ENCODE measurements at regions not wholly inside any gene's neighbourhood (a gene's known extent, or its start where the extent isn't known, plus 50 kb on each side); places are given as distances from the start of the nearest gene placed in this dataset.

- TF ChIP-seq EZH2phosphoT487 (IDR thresholded peaks at IDR 0.05; ENCODE audit: borderline replicate concordance) = no peak
- no peak for TF ChIP-seq CTCF (conservative IDR thresholded peaks at IDR 0.05; ENCODE audit: low read length)
Observed at GRCh38 chr16:75847172-75847571, 120.9 kb upstream of the CPHXL start.

Measured in Loucy (cell line).